ENCODE measurements at regions not wholly inside any gene's neighbourhood (a gene's known extent, or its start where the extent isn't known, plus 50 kb on each side); places are given as distances from the start of the nearest gene placed in this dataset.
"Not testable (repeated sequence)": the region's sequence is repeated elsewhere in the genome, so short reads cannot be mapped to it uniquely, and the experiment has no call there.

- Histone ChIP-seq H3K9me3 (ENCODE audit: control insufficient read depth, low read depth, low read length) (no peaks in the 10 kb centered on the region), H3K27me3 (ENCODE audit: control insufficient read depth, insufficient read depth, low read length) (no peaks in the 10 kb centered on the region), H3K4me3 (ENCODE audit: low read length) (no peak overlapping the region), H3K27ac (ENCODE audit: low read length) (no peak overlapping the region), H3K4me1 (ENCODE audit: control insufficient read depth, insufficient read depth, low read length) (no peaks in the 10 kb centered on the region), H3K36me3 (ENCODE audit: control insufficient read depth, insufficient read depth, low read length) (no peaks in the 10 kb centered on the region)
- DNase-seq = no peak
- WGBS (ENCODE audit: insufficient coverage, low lambda C conversion rate) = 14% methylated on average over 1 of the region's 3 CpGs
Observed at GRCh38 chr6:151682922-151683321, 124.6 kb upstream of the ESR1 start.

GRCh38 chr6:151683381-151683780 lies 124.1 kb upstream of the ESR1 start:
- H3K27me3 ChIP-seq (ENCODE audit: control insufficient read depth, insufficient read depth, low read length) = no peaks in the 10 kb centered on the region
- no peak overlapping the region for H3K27ac ChIP-seq (ENCODE audit: low read length)
- no peak overlapping the region for H3K4me3 ChIP-seq (ENCODE audit: low read length)
- no peaks in the 10 kb centered on the region for H3K4me1 ChIP-seq (ENCODE audit: control insufficient read depth, insufficient read depth, low read length)
- no CpG with 5 or more reads among the region's 1 CpG for WGBS (ENCODE audit: insufficient coverage, low lambda C conversion rate)
- H3K9me3 ChIP-seq (ENCODE audit: control insufficient read depth, low read depth, low read length) = no peaks in the 10 kb centered on the region
- DNase-seq = no peak
- H3K36me3 ChIP-seq (ENCODE audit: control insufficient read depth, insufficient read depth, low read length) = no peaks in the 10 kb centered on the region

- Histone ChIP-seq H3K9me3 (ENCODE audit: control insufficient read depth, low read depth, low read length) (no peaks in the 10 kb centered on the region), H3K27me3 (ENCODE audit: control insufficient read depth, insufficient read depth, low read length) (no peaks in the 10 kb centered on the region), H3K4me1 (ENCODE audit: control insufficient read depth, insufficient read depth, low read length) (no peaks in the 10 kb centered on the region), H3K27ac (ENCODE audit: low read length) (no peak overlapping the region), H3K4me3 (ENCODE audit: low read length) (no peak overlapping the region), H3K36me3 (ENCODE audit: control insufficient read depth, insufficient read depth, low read length) (no peaks in the 10 kb centered on the region)
- 56% methylated on average over 2 of the region's 5 CpGs for WGBS (ENCODE audit: insufficient coverage, low lambda C conversion rate)
- DNase-seq = no peak
Observed at GRCh38 chr6:151689499-151690201, 117.8 kb upstream of the ESR1 start.

GRCh38 chr6:151690303-151690702 lies 117.2 kb upstream of the ESR1 start:
- H3K27ac ChIP-seq (ENCODE audit: low read length) = no peak overlapping the region
- no peaks in the 10 kb centered on the region for H3K4me1 ChIP-seq (ENCODE audit: control insufficient read depth, insufficient read depth, low read length)
- no peak for DNase-seq
- no peaks in the 10 kb centered on the region for H3K9me3 ChIP-seq (ENCODE audit: control insufficient read depth, low read depth, low read length)
- H3K36me3 ChIP-seq (ENCODE audit: control insufficient read depth, insufficient read depth, low read length) = no peaks in the 10 kb centered on the region
- no peak overlapping the region for H3K4me3 ChIP-seq (ENCODE audit: low read length)
- no peaks in the 10 kb centered on the region for H3K27me3 ChIP-seq (ENCODE audit: control insufficient read depth, insufficient read depth, low read length)
- 90% methylated on average over 4 of the region's 4 CpGs for WGBS (ENCODE audit: insufficient coverage, low lambda C conversion rate)

DNA sequence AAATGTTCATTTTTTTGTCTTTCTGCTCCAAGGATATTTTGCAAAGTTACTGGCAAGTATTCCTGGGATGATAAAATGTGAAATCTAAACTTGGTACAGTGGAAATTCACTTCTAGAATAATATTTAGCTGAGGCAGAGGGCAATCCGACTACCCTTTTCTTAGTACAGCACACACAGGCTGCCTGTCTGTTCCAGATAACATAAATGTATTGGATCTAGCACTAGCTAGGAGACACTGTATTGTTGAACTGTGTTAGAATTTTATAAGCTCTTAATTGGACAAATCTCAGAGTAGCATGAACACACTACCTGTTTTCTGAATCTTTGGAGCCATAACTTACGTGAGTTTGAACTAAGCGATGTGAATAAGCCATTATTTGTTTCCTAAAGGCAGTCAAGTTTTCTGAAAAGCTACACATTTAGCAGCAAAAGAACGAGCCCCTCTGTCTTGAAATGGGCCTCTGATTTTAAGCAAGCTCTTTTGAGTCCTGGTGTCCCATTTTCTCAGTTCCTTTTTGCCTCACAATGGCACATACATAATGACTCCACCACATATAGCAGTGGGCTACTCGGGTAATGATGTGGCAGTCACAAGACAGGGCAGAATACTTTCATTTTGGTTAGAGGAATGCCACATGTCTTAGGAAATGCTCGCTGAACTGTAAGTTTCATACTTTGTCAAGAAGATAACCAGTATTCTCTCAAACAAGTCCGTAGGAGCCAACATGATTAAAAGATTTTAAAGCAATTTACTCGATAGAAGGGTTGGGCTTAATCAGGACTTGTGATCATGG lies 116.5 kb upstream of the ESR1 start:
- H3K36me3 ChIP-seq (ENCODE audit: control insufficient read depth, insufficient read depth, low read length) = no peaks in the 10 kb centered on the region
- 83% methylated on average over 1 of the region's 8 CpGs for WGBS (ENCODE audit: insufficient coverage, low lambda C conversion rate)
- H3K9me3 ChIP-seq (ENCODE audit: control insufficient read depth, low read depth, low read length) = no peaks in the 10 kb centered on the region
- no peak overlapping the region for H3K4me3 ChIP-seq (ENCODE audit: low read length)
- no peaks in the 10 kb centered on the region for H3K4me1 ChIP-seq (ENCODE audit: control insufficient read depth, insufficient read depth, low read length)
- no peak overlapping the region for H3K27ac ChIP-seq (ENCODE audit: low read length)
- no peaks in the 10 kb centered on the region for H3K27me3 ChIP-seq (ENCODE audit: control insufficient read depth, insufficient read depth, low read length)
- DNase-seq = no peak

- H3K27me3 ChIP-seq (ENCODE audit: control insufficient read depth, insufficient read depth, low read length) = no peaks in the 10 kb centered on the region
- H3K4me3 ChIP-seq (ENCODE audit: low read length) = no peak overlapping the region
- WGBS (ENCODE audit: insufficient coverage, low lambda C conversion rate) = no CpG with 5 or more reads among the region's 4 CpGs
- DNase-seq = no peak
- no peak overlapping the region for H3K27ac ChIP-seq (ENCODE audit: low read length)
- no peaks in the 10 kb centered on the region for H3K9me3 ChIP-seq (ENCODE audit: control insufficient read depth, low read depth, low read length)
- H3K36me3 ChIP-seq (ENCODE audit: control insufficient read depth, insufficient read depth, low read length) = no peaks in the 10 kb centered on the region
- no peaks in the 10 kb centered on the region for H3K4me1 ChIP-seq (ENCODE audit: control insufficient read depth, insufficient read depth, low read length)
Observed at GRCh38 chr6:151692216-151692615, 115.3 kb upstream of the ESR1 start.

- no peaks in the 10 kb centered on the region for H3K9me3 ChIP-seq (ENCODE audit: control insufficient read depth, low read depth, low read length)
- no peaks in the 10 kb centered on the region for H3K36me3 ChIP-seq (ENCODE audit: control insufficient read depth, insufficient read depth, low read length)
- no CpG with 5 or more reads among the region's 5 CpGs for WGBS (ENCODE audit: insufficient coverage, low lambda C conversion rate)
- H3K4me1 ChIP-seq (ENCODE audit: control insufficient read depth, insufficient read depth, low read length) = no peaks in the 10 kb centered on the region
- H3K27ac ChIP-seq (ENCODE audit: low read length) = no peak overlapping the region
- no peak for DNase-seq
- no peak overlapping the region for H3K4me3 ChIP-seq (ENCODE audit: low read length)
- no peaks in the 10 kb centered on the region for H3K27me3 ChIP-seq (ENCODE audit: control insufficient read depth, insufficient read depth, low read length)
Observed at GRCh38 chr6:151693366-151693765, 114.1 kb upstream of the ESR1 start.

DNA sequence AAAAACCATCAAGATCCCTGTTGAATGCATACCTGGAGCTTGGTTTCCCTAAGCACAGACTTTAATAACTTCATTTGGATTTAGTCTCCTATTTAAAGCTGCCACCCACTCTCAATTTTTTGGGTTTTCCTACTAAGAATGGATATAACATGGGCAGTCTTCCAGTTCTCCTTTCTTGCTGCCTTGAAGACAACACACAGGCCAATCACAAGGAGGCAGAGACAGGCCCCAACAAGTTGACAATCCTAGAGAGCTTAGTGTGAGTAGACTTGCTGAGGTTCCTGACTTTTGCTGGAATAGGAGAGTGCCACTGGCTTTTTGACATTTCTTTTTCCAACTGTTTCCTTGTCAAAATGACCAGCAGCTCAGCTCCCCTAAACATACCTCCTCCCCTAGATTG lies 112.3 kb upstream of the ESR1 start:
- DNase-seq = no peak
- Histone ChIP-seq H3K27ac (ENCODE audit: low read length) (no peak overlapping the region), H3K27me3 (ENCODE audit: control insufficient read depth, insufficient read depth, low read length) (no peaks in the 10 kb centered on the region), H3K36me3 (ENCODE audit: control insufficient read depth, insufficient read depth, low read length) (no peaks in the 10 kb centered on the region), H3K4me1 (ENCODE audit: control insufficient read depth, insufficient read depth, low read length) (no peaks in the 10 kb centered on the region), H3K9me3 (ENCODE audit: control insufficient read depth, low read depth, low read length) (no peaks in the 10 kb centered on the region), H3K4me3 (ENCODE audit: low read length) (no peak overlapping the region)

GRCh38 chr6:151696302-151696701 lies 111.2 kb upstream of the ESR1 start:
- H3K9me3 ChIP-seq (ENCODE audit: control insufficient read depth, low read depth, low read length); H3K27me3 ChIP-seq (ENCODE audit: control insufficient read depth, insufficient read depth, low read length); DNase-seq; H3K36me3 ChIP-seq (ENCODE audit: control insufficient read depth, insufficient read depth, low read length); H3K27ac ChIP-seq (ENCODE audit: low read length); H3K4me1 ChIP-seq (ENCODE audit: control insufficient read depth, insufficient read depth, low read length); H3K4me3 ChIP-seq (ENCODE audit: low read length): not testable (repeated sequence)
- WGBS (ENCODE audit: insufficient coverage, low lambda C conversion rate) = 100% methylated on average over 2 of the region's 4 CpGs

DNA sequence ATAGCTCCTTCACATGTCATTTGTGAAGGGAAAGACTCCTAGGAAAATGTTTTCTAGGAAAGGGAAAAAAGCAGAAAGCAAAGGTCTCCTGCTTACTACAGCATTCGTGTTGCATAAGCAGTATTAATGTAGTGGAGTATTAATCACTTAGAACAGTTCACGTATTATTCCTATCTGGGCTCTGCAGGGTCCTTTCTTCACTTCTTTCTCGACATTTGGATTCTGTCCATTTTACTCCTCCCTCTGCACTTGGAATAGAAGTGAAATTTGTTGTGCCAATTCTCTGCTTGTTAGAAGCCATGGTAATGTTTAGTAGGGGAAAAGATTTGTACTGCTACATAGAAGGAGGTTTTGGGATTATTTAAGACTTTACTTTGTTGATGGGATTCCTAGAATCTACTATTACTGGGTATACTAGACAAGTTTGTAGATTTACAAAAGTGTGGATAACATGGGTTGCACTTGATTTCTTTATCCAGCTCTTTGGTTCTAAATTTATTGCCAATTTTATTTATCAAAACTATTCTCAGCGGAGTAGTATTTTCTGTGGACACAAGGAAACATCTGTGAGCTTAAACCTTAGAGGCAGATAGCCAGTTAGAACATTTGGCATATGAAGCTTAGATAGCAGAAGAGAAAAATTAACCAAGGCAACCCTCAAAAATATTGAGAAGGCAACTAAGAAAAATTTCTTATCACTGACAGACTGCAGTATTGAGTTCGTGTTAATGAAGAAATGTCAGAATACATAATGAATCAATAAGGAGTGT lies 108.4 kb upstream of the ESR1 start:
- H3K27me3 ChIP-seq (ENCODE audit: control insufficient read depth, insufficient read depth, low read length) = peaks cover 2% of the 10 kb centered on the region
- no peak overlapping the region for H3K4me3 ChIP-seq (ENCODE audit: low read length)
- H3K9me3 ChIP-seq (ENCODE audit: control insufficient read depth, low read depth, low read length) = no peaks in the 10 kb centered on the region
- 100% methylated on average over 1 of the region's 5 CpGs for WGBS (ENCODE audit: insufficient coverage, low lambda C conversion rate)
- H3K27ac ChIP-seq (ENCODE audit: low read length) = no peak overlapping the region
- H3K4me1 ChIP-seq (ENCODE audit: control insufficient read depth, insufficient read depth, low read length) = no peaks in the 10 kb centered on the region
- H3K36me3 ChIP-seq (ENCODE audit: control insufficient read depth, insufficient read depth, low read length) = no peaks in the 10 kb centered on the region
- DNase-seq = no peak
